IPS-15b (cell line): ENCODE measurements at regions not wholly inside any gene's neighbourhood (a gene's known extent, or its start where the extent isn't known, plus 50 kb on each side); places are given as distances from the start of the nearest gene placed in this dataset.

Source experiments
- H3K27me3 ChIP-seq: one replicate; pipeline ENCODE4 v1.6.1; 2013; ENCODE audit warnings: low read length; ENCODE audit not compliant: control insufficient read depth, insufficient read depth
- H3K36me3 ChIP-seq: one replicate; pipeline ENCODE4 v1.6.1; 2013; ENCODE audit warnings: low read length; ENCODE audit not compliant: control insufficient read depth, insufficient read depth
- H3K4me1 ChIP-seq: one replicate; pipeline ENCODE4 v1.6.1; 2013; ENCODE audit warnings: mild to moderate bottlenecking, low read length; ENCODE audit not compliant: control insufficient read depth, insufficient read depth
- H3K4me3 ChIP-seq: one replicate; pipeline ENCODE4 v1.5.1; 2013; ENCODE audit warnings: low read depth, low read length
- H3K9ac ChIP-seq: one replicate; pipeline ENCODE4 v1.6.1; 2013; ENCODE audit warnings: low read depth, mild to moderate bottlenecking, low read length
- H3K9me3 ChIP-seq: one replicate; pipeline ENCODE4 v1.6.1; 2013; ENCODE audit warnings: mild to moderate bottlenecking, low read length; ENCODE audit not compliant: control insufficient read depth, insufficient read depth

GRCh38 chr4:162323919-162324318, 160.1 kb upstream of the FSTL5 start:
- H3K27me3 ChIP-seq, result no peaks in the 10 kb centered on the region

GRCh38 chr4:162322054-162322453, 158.3 kb upstream of the FSTL5 start:
- Histone ChIP-seq H3K36me3 (no peaks in the 10 kb centered on the region), H3K27me3 (no peaks in the 10 kb centered on the region), H3K9me3 (no peaks in the 10 kb centered on the region), H3K4me3 (no peak overlapping the region), H3K4me1 (no peaks in the 10 kb centered on the region), H3K9ac (no peak overlapping the region)

More at GRCh38 chr4:162323919-162324318, 160.1 kb upstream of the FSTL5 start:
- Histone ChIP-seq H3K9me3 (no peaks in the 10 kb centered on the region), H3K9ac (no peak overlapping the region), H3K4me1 (no peaks in the 10 kb centered on the region), H3K4me3 (no peak overlapping the region), H3K36me3 (no peaks in the 10 kb centered on the region)

- no peak overlapping the region for H3K9ac ChIP-seq
- no peaks in the 10 kb centered on the region for H3K36me3 ChIP-seq
- H3K27me3 ChIP-seq, result no peaks in the 10 kb centered on the region
- H3K4me1 ChIP-seq, result no peaks in the 10 kb centered on the region
- no peaks in the 10 kb centered on the region for H3K9me3 ChIP-seq
- no peak overlapping the region for H3K4me3 ChIP-seq
Measured at GRCh38 chr4:162285753-162286152, 122.0 kb upstream of the FSTL5 start.

- Histone ChIP-seq H3K27me3 (no peaks in the 10 kb centered on the region), H3K4me3 (no peak overlapping the region), H3K9me3 (no peaks in the 10 kb centered on the region), H3K4me1 (no peaks in the 10 kb centered on the region), H3K9ac (no peak overlapping the region), H3K36me3 (no peaks in the 10 kb centered on the region)
Measured at GRCh38 chr4:162282684-162283083, 118.9 kb upstream of the FSTL5 start.

GRCh38 chr4:162274354-162274753, 110.6 kb upstream of the FSTL5 start:
- H3K27me3 ChIP-seq, result no peaks in the 10 kb centered on the region
- no peaks in the 10 kb centered on the region for H3K4me1 ChIP-seq
- no peak overlapping the region for H3K9ac ChIP-seq
- H3K36me3 ChIP-seq, result no peaks in the 10 kb centered on the region
- no peaks in the 10 kb centered on the region for H3K9me3 ChIP-seq
- no peak overlapping the region for H3K4me3 ChIP-seq

- no peaks in the 10 kb centered on the region for H3K27me3 ChIP-seq
Measured at GRCh38 chr4:162272215-162272614, 108.4 kb upstream of the FSTL5 start.

GRCh38 chr4:162268911-162269310, 105.1 kb upstream of the FSTL5 start:
- H3K9ac ChIP-seq, result no peak overlapping the region
- no peak overlapping the region for H3K4me3 ChIP-seq
- H3K4me1 ChIP-seq, result no peaks in the 10 kb centered on the region
- no peaks in the 10 kb centered on the region for H3K36me3 ChIP-seq
- no peaks in the 10 kb centered on the region for H3K27me3 ChIP-seq
- no peaks in the 10 kb centered on the region for H3K9me3 ChIP-seq

More at GRCh38 chr4:162272215-162272614, 108.4 kb upstream of the FSTL5 start:
- no peaks in the 10 kb centered on the region for H3K4me1 ChIP-seq
- no peaks in the 10 kb centered on the region for H3K9me3 ChIP-seq
- H3K36me3 ChIP-seq, result no peaks in the 10 kb centered on the region
- no peak overlapping the region for H3K4me3 ChIP-seq
- H3K9ac ChIP-seq, result no peak overlapping the region

GRCh38 chr4:162265802-162266201, 102.0 kb upstream of the FSTL5 start:
- Histone ChIP-seq H3K9ac (no peak overlapping the region), H3K4me3 (no peak overlapping the region), H3K4me1 (no peaks in the 10 kb centered on the region), H3K9me3 (no peaks in the 10 kb centered on the region), H3K36me3 (no peaks in the 10 kb centered on the region), H3K27me3 (no peaks in the 10 kb centered on the region)

GRCh38 chr4:162245051-162245450, 81.3 kb upstream of the FSTL5 start:
- Histone ChIP-seq H3K9ac (no peak overlapping the region), H3K4me3 (no peak overlapping the region), H3K36me3 (no peaks in the 10 kb centered on the region), H3K4me1 (no peaks in the 10 kb centered on the region), H3K9me3 (no peaks in the 10 kb centered on the region), H3K27me3 (no peaks in the 10 kb centered on the region)

- Histone ChIP-seq H3K9ac (no peak overlapping the region), H3K36me3 (no peaks in the 10 kb centered on the region), H3K27me3 (no peaks in the 10 kb centered on the region), H3K4me1 (no peaks in the 10 kb centered on the region), H3K4me3 (no peak overlapping the region), H3K9me3 (no peaks in the 10 kb centered on the region)
Measured at GRCh38 chr4:162241857-162242256, 78.1 kb upstream of the FSTL5 start.

- Histone ChIP-seq H3K9ac (no peak overlapping the region), H3K4me1 (no peaks in the 10 kb centered on the region), H3K36me3 (no peaks in the 10 kb centered on the region), H3K4me3 (no peak overlapping the region), H3K27me3 (no peaks in the 10 kb centered on the region), H3K9me3 (no peaks in the 10 kb centered on the region)
Measured at GRCh38 chr4:162239992-162240769, 76.4 kb upstream of the FSTL5 start.

GRCh38 chr4:162237676-162238075, 73.9 kb upstream of the FSTL5 start:
- H3K9ac ChIP-seq, result no peak overlapping the region
- no peaks in the 10 kb centered on the region for H3K27me3 ChIP-seq
- no peaks in the 10 kb centered on the region for H3K36me3 ChIP-seq
- H3K4me1 ChIP-seq, result no peaks in the 10 kb centered on the region
- H3K4me3 ChIP-seq, result no peak overlapping the region
- no peaks in the 10 kb centered on the region for H3K9me3 ChIP-seq
